ENCODE measurements at regions not wholly inside any gene's neighbourhood (a gene's known extent, or its start where the extent isn't known, plus 50 kb on each side); places are given as distances from the start of the nearest gene placed in this dataset.

DNA sequence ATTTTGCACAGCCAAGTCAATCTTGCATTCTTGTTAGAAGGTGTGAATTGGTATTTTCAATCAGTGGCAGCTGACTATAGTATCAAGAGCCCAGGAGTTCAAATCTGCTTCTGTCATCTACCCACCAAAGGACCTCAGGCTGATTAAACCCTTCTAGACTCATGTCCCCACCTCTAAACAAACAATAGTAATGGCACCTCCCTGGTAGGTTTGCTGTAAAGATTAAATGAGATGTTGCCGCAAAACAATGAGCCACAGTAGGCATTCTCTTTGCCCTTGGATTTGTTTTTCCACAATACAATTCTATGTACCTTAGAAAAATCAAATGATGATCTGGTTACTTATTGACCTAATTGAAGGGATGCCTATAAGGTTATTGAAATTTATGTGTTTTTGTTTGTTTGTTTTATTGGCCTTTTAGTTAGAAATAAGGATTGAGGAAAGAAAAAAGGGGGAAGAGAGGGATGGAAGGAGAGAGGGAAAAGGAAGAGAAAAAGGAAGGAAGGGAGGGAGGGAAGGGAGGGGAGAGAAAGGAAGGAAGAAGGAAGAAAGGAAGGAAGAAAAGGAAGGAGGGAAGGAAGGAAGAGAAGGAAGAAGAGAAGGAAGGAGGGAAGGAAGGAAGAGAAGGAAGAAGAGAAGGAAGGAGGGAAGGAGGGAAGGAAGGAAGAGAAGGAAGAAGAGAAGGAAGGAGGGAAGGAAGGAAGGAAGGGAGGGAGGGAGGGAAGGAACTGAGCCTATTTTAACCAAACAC, 110.7 kb downstream of the ETS2 start:
- TF ChIP-seq POLR2AphosphoS5 (IDR thresholded peaks at IDR 0.05; ENCODE audit: low read depth) (no peak), EZH2 (IDR thresholded peaks at IDR 0.05; ENCODE audit: low read depth, unreplicated experiment) (no peak), CTCF (conservative IDR thresholded peaks at IDR 0.05; ENCODE audit: low read depth in 2 of 2) (no peak), EZH2phosphoT487 (IDR thresholded peaks at IDR 0.05; ENCODE audit: unreplicated experiment) (no peak), JUNB (IDR thresholded peaks at IDR 0.05; ENCODE audit: unreplicated experiment) (no peak), CREB1 (CRISPR knock-in tag; IDR thresholded peaks at IDR 0.05; ENCODE audit: low read depth) (no peak), ZNF114 (CRISPR knock-in tag; IDR thresholded peaks at IDR 0.05) (no peak)
- TF ChIP-seq, protein P1, sequence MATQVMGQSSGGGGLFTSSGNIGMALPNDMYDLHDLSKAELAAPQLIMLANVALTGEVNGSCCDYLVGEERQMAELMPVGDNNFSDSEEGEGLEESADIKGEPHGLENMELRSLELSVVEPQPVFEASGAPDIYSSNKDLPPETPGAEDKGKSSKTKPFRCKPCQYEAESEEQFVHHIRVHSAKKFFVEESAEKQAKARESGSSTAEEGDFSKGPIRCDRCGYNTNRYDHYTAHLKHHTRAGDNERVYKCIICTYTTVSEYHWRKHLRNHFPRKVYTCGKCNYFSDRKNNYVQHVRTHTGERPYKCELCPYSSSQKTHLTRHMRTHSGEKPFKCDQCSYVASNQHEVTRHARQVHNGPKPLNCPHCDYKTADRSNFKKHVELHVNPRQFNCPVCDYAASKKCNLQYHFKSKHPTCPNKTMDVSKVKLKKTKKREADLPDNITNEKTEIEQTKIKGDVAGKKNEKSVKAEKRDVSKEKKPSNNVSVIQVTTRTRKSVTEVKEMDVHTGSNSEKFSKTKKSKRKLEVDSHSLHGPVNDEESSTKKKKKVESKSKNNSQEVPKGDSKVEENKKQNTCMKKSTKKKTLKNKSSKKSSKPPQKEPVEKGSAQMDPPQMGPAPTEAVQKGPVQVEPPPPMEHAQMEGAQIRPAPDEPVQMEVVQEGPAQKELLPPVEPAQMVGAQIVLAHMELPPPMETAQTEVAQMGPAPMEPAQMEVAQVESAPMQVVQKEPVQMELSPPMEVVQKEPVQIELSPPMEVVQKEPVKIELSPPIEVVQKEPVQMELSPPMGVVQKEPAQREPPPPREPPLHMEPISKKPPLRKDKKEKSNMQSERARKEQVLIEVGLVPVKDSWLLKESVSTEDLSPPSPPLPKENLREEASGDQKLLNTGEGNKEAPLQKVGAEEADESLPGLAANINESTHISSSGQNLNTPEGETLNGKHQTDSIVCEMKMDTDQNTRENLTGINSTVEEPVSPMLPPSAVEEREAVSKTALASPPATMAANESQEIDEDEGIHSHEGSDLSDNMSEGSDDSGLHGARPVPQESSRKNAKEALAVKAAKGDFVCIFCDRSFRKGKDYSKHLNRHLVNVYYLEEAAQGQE (IDR thresholded peaks at IDR 0.05; ENCODE audit: unreplicated experiment) = no peak
- TF ChIP-seq, protein P2, sequence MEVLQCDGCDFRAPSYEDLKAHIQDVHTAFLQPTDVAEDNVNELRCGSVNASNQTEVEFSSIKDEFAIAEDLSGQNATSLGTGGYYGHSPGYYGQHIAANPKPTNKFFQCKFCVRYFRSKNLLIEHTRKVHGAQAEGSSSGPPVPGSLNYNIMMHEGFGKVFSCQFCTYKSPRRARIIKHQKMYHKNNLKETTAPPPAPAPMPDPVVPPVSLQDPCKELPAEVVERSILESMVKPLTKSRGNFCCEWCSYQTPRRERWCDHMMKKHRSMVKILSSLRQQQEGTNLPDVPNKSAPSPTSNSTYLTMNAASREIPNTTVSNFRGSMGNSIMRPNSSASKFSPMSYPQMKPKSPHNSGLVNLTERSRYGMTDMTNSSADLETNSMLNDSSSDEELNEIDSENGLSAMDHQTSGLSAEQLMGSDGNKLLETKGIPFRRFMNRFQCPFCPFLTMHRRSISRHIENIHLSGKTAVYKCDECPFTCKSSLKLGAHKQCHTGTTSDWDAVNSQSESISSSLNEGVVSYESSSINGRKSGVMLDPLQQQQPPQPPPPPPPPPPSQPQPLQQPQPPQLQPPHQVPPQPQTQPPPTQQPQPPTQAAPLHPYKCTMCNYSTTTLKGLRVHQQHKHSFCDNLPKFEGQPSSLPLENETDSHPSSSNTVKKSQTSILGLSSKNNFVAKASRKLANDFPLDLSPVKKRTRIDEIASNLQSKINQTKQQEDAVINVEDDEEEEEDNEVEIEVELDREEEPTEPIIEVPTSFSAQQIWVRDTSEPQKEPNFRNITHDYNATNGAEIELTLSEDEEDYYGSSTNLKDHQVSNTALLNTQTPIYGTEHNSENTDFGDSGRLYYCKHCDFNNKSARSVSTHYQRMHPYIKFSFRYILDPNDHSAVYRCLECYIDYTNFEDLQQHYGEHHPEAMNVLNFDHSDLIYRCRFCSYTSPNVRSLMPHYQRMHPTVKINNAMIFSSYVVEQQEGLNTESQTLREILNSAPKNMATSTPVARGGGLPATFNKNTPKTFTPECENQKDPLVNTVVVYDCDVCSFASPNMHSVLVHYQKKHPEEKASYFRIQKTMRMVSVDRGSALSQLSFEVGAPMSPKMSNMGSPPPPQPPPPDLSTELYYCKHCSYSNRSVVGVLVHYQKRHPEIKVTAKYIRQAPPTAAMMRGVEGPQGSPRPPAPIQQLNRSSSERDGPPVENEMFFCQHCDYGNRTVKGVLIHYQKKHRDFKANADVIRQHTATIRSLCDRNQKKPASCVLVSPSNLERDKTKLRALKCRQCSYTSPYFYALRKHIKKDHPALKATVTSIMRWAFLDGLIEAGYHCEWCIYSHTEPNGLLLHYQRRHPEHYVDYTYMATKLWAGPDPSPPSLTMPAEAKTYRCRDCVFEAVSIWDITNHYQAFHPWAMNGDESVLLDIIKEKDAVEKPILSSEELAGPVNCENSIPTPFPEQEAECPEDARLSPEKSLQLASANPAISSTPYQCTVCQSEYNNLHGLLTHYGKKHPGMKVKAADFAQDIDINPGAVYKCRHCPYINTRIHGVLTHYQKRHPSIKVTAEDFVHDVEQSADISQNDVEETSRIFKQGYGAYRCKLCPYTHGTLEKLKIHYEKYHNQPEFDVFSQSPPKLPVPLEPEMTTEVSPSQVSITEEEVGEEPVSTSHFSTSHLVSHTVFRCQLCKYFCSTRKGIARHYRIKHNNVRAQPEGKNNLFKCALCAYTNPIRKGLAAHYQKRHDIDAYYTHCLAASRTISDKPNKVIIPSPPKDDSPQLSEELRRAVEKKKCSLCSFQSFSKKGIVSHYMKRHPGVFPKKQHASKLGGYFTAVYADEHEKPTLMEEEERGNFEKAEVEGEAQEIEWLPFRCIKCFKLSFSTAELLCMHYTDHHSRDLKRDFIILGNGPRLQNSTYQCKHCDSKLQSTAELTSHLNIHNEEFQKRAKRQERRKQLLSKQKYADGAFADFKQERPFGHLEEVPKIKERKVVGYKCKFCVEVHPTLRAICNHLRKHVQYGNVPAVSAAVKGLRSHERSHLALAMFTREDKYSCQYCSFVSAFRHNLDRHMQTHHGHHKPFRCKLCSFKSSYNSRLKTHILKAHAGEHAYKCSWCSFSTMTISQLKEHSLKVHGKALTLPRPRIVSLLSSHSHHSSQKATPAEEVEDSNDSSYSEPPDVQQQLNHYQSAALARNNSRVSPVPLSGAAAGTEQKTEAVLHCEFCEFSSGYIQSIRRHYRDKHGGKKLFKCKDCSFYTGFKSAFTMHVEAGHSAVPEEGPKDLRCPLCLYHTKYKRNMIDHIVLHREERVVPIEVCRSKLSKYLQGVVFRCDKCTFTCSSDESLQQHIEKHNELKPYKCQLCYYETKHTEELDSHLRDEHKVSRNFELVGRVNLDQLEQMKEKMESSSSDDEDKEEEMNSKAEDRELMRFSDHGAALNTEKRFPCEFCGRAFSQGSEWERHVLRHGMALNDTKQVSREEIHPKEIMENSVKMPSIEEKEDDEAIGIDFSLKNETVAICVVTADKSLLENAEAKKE (CRISPR knock-in tag; IDR thresholded peaks at IDR 0.05) = no peak
- TF ChIP-seq, protein P3, sequence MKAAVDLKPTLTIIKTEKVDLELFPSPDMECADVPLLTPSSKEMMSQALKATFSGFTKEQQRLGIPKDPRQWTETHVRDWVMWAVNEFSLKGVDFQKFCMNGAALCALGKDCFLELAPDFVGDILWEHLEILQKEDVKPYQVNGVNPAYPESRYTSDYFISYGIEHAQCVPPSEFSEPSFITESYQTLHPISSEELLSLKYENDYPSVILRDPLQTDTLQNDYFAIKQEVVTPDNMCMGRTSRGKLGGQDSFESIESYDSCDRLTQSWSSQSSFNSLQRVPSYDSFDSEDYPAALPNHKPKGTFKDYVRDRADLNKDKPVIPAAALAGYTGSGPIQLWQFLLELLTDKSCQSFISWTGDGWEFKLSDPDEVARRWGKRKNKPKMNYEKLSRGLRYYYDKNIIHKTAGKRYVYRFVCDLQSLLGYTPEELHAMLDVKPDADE (IDR thresholded peaks at IDR 0.05) = no peak
